LNCaP clone FGC (cell line): ENCODE measurements at regions not wholly inside any gene's neighbourhood (a gene's known extent, or its start where the extent isn't known, plus 50 kb on each side); places are given as distances from the start of the nearest gene placed in this dataset.

Experiments used
- DNase-seq: peaks from one replicate; pipeline ENCODE4 v3.0.0-alpha.2; 2011; ENCODE audit warnings: low read depth
- H3K4me3 ChIP-seq: 2 replicates; pipeline ENCODE4 v1.5.1; 2011; ENCODE audit warnings: mild to moderate bottlenecking, low read depth, low read length, control low read depth
- CTCF ChIP-seq: IDR thresholded peaks from 2 replicates; pipeline ENCODE4 v1.5.1; 2012; ENCODE audit warnings: mild to moderate bottlenecking; ENCODE audit not compliant: control insufficient read depth, insufficient read depth; ENCODE audit errors: extremely low read depth

GRCh38 chr12:24328261-24328660 lies 378.8 kb upstream of the SOX5 start:
- no peak overlapping the region for H3K4me3 ChIP-seq
- TF ChIP-seq CTCF = no peak
- DNase-seq = no peak

- no peak for TF ChIP-seq CTCF
- H3K4me3 ChIP-seq = no peak overlapping the region
- DNase-seq = no peak
These were observed 375.9 kb upstream of the SOX5 start for GRCh38 chr12:24325331-24325730.

- no peak overlapping the region for H3K4me3 ChIP-seq
- no peak for TF ChIP-seq CTCF
- DNase-seq = no peak
These were observed 358.4 kb upstream of the SOX5 start for GRCh38 chr12:24307716-24308335.

- no peak overlapping the region for H3K4me3 ChIP-seq
These were observed 357.7 kb upstream of the SOX5 start for GRCh38 chr12:24307153-24307552.

GRCh38 chr12:24306001-24306400 lies 356.5 kb upstream of the SOX5 start:
- TF ChIP-seq CTCF = no peak
- no peak overlapping the region for H3K4me3 ChIP-seq
- DNase-seq = no peak

More at GRCh38 chr12:24307153-24307552, 357.7 kb upstream of the SOX5 start:
- TF ChIP-seq CTCF = no peak
- DNase-seq = no peak

GRCh38 chr12:24304285-24304684 lies 354.8 kb upstream of the SOX5 start:
- no peak for TF ChIP-seq CTCF
- DNase-seq = no peak
- H3K4me3 ChIP-seq = no peak overlapping the region

GRCh38 chr12:24302708-24303107 lies 353.2 kb upstream of the SOX5 start:
- no peak overlapping the region for H3K4me3 ChIP-seq
- no peak for TF ChIP-seq CTCF
- DNase-seq = no peak
